PC-9 (cell line): ENCODE measurements at regions not wholly inside any gene's neighbourhood (a gene's known extent, or its start where the extent isn't known, plus 50 kb on each side); places are given as distances from the start of the nearest gene placed in this dataset.

Source experiments
- BruUV-seq: library from RNA; stranded (reverse); fragments of 400-500 nt; replicated peaks from 2 replicates; lab custom pipeline; 2021; lab: Mats Ljungman, UMichigan
- CTCF ChIA-PET: fragments of 300-600 bp; sonication (Branson Sonifier 250); formaldehyde crosslinking; loops from one replicate; lab custom pipeline; 2022; ENCODE audit warnings: antibody characterized with exemption; lab: Charles Lee
- POLR2A ChIA-PET: fragments of 300-600 bp; sonication (Branson Sonifier 250); formaldehyde crosslinking; loops from one replicate; lab custom pipeline; 2022; ENCODE audit warnings: antibody characterized with exemption; ENCODE audit not compliant: unreplicated experiment; lab: Charles Lee
- DNase-seq, 2 experiments: peaks; one replicate each; pipeline versions ENCODE4 v3.0.0 to v3.0.0-alpha.2; 2015 to 2022; ENCODE audit warnings: mixed read lengths in 1 of 2
- H2AFZ ChIP-seq: fragments of 200-600 bp; sonication (generic); 2 replicates; pipeline ENCODE4 v1.8.1; 2017; ENCODE audit warnings: antibody characterized with exemption
- H3F3A ChIP-seq: fragments of 200-600 bp; sonication (generic); 2 replicates; pipeline ENCODE4 v1.8.1; 2017; ENCODE audit warnings: antibody characterized with exemption, mild to moderate bottlenecking, low read depth; ENCODE audit not compliant: insufficient read depth
- H3K27ac ChIP-seq: fragments of 200-600 bp; sonication (generic); 2 replicates; pipeline ENCODE4 v1.6.1; 2016; ENCODE audit warnings: mixed run types
- H3K27me3 ChIP-seq: fragments of 200-600 bp; sonication (generic); 2 replicates; pipeline ENCODE4 v1.6.1; 2016; ENCODE audit warnings: low read depth, mixed run types; ENCODE audit not compliant: insufficient read depth
- H3K36me3 ChIP-seq: fragments of 200-600 bp; sonication (generic); 2 replicates; pipeline ENCODE4 v1.6.1; 2016; ENCODE audit warnings: low read depth, mixed run types
- H3K4me1 ChIP-seq: fragments of 200-600 bp; sonication (generic); replicated peaks from 2 replicates; pipeline ENCODE4 v1.6.1; 2016; ENCODE audit warnings: mixed run types; ENCODE audit not compliant: insufficient read depth
- H3K4me2 ChIP-seq: fragments of 200-600 bp; sonication (generic); 2 replicates; pipeline ENCODE4 v1.6.1; 2017; ENCODE audit warnings: mixed run types
- H3K4me3 ChIP-seq: fragments of 200-600 bp; sonication (generic); 2 replicates; pipeline ENCODE4 v1.6.1; 2016; ENCODE audit warnings: mixed run types
- H3K79me2 ChIP-seq: fragments of 200-600 bp; sonication (generic); 2 replicates; pipeline ENCODE4 v1.6.1; 2017; ENCODE audit warnings: low read depth, mixed run types
- H3K9me2 ChIP-seq: fragments of 200-600 bp; sonication (generic); 2 replicates; pipeline ENCODE4 v1.8.1; 2017; ENCODE audit warnings: mild to moderate bottlenecking; ENCODE audit not compliant: insufficient read depth
- H3K9me3 ChIP-seq: fragments of 200-600 bp; sonication (generic); 2 replicates; pipeline ENCODE4 v1.8.1; 2016; ENCODE audit warnings: low read depth; ENCODE audit not compliant: insufficient read depth
- H4K20me1 ChIP-seq: fragments of 200-600 bp; sonication (generic); 2 replicates; pipeline ENCODE4 v1.8.1; 2017; ENCODE audit not compliant: insufficient read depth
- EZH2 ChIP-seq: fragments of 200-600 bp; sonication (generic); IDR thresholded peaks from 2 replicates; pipeline ENCODE4 v1.8.0; 2017; ENCODE audit warnings: antibody characterized with exemption, low read depth
- intact Hi-C: fragments of 100-400 bp; cut with micrococcal nuclease; formaldehyde crosslinking; loops from one replicate; pipeline ENCODE4 v1.10.0; 2022; ENCODE audit not compliant: unreplicated experiment
- TF ChIP-seq, protein P1 (sequence below): fragments of 200-600 bp; sonication (generic); conservative IDR thresholded peaks from 2 replicates; pipeline ENCODE4 v1.6.1; 2017; ENCODE audit warnings: mixed run types, antibody characterized with exemption, mild to moderate bottlenecking, moderate library complexity

GRCh38 chr13:74904556-74904955 is 577.4 kb downstream of the TBC1D4 start:
- Histone ChIP-seq H3K4me3 (no peak overlapping the region), H3K4me1 (no peaks in the 10 kb centered on the region), H2AFZ (no peak overlapping the region), H3K36me3 (no peaks in the 10 kb centered on the region), H3K9me3 (no peaks in the 10 kb centered on the region), H4K20me1 (no peaks in the 10 kb centered on the region), H3F3A (no peaks in the 10 kb centered on the region), H3K4me2 (no peak overlapping the region), H3K27ac (no peak overlapping the region), H3K27me3 (no peaks in the 10 kb centered on the region), H3K9me2 (no peaks in the 10 kb centered on the region), H3K79me2 (no peaks in the 10 kb centered on the region)
- CTCF ChIA-PET: no interaction called here
- TF ChIP-seq, protein P1, sequence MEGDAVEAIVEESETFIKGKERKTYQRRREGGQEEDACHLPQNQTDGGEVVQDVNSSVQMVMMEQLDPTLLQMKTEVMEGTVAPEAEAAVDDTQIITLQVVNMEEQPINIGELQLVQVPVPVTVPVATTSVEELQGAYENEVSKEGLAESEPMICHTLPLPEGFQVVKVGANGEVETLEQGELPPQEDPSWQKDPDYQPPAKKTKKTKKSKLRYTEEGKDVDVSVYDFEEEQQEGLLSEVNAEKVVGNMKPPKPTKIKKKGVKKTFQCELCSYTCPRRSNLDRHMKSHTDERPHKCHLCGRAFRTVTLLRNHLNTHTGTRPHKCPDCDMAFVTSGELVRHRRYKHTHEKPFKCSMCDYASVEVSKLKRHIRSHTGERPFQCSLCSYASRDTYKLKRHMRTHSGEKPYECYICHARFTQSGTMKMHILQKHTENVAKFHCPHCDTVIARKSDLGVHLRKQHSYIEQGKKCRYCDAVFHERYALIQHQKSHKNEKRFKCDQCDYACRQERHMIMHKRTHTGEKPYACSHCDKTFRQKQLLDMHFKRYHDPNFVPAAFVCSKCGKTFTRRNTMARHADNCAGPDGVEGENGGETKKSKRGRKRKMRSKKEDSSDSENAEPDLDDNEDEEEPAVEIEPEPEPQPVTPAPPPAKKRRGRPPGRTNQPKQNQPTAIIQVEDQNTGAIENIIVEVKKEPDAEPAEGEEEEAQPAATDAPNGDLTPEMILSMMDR: no peak
- TF ChIP-seq EZH2: no peak
- DNase-seq: no peak
- BruUV-seq: no TSS peak
- intact Hi-C loops: no loop called here
- POLR2A ChIA-PET: no interaction called here

GRCh38 chr13:74895042-74895796 is 586.8 kb downstream of the TBC1D4 start:
- BruUV-seq: no TSS peak
- TF ChIP-seq, protein P1: no peak
- TF ChIP-seq EZH2: no peak
- Histone ChIP-seq H3F3A (no peaks in the 10 kb centered on the region), H3K9me2 (no peaks in the 10 kb centered on the region), H3K4me3 (no peak overlapping the region), H3K4me1 (no peaks in the 10 kb centered on the region), H4K20me1 (no peaks in the 10 kb centered on the region), H3K36me3 (no peaks in the 10 kb centered on the region), H3K4me2 (no peak overlapping the region), H3K79me2 (no peaks in the 10 kb centered on the region), H3K27me3 (no peaks in the 10 kb centered on the region), H3K27ac (no peak overlapping the region), H3K9me3 (no peaks in the 10 kb centered on the region), H2AFZ (no peak overlapping the region)
- ChIA-PET CTCF (no interaction called here), POLR2A (no interaction called here)
- intact Hi-C loops: no loop called here
- DNase-seq: no peak

DNA sequence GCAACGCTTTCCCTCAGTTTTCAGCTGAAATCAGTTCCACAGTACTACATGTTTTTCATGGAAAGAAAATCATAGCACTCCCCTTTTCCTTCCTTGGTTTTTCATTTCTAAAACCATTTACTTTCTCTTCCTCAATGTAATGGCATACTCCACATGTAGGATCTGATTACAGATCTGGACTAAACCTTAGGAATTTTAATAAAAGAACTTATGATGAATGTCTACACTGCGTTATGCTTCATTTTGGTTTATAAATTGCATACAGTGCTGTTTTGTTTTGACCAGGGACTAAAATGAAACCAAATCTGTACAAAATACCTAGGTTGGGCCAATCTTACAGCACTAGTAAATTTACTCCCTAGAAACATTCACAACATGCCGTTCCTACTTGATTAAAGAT is 589.9 kb downstream of the TBC1D4 start:
- Histone ChIP-seq H3K27ac (no peak overlapping the region), H3K36me3 (no peaks in the 10 kb centered on the region), H3K4me3 (no peak overlapping the region), H3K4me2 (no peak overlapping the region), H3K27me3 (no peaks in the 10 kb centered on the region), H3F3A (no peaks in the 10 kb centered on the region), H2AFZ (no peak overlapping the region), H3K9me3 (no peaks in the 10 kb centered on the region), H3K4me1 (no peaks in the 10 kb centered on the region), H4K20me1 (no peaks in the 10 kb centered on the region), H3K79me2 (no peaks in the 10 kb centered on the region), H3K9me2 (no peaks in the 10 kb centered on the region)
- no peak for TF ChIP-seq EZH2
- TF ChIP-seq, protein P1: no peak
- intact Hi-C loops: no loop called here
- POLR2A ChIA-PET: no interaction called here
- CTCF ChIA-PET: no interaction called here
- BruUV-seq: no TSS peak
- no peak for DNase-seq
